HepG2 (cell line): ENCODE measurements at regions not wholly inside any gene's neighbourhood (a gene's known extent, or its start where the extent isn't known, plus 50 kb on each side); places are given as distances from the start of the nearest gene placed in this dataset.

Experiments used
- CEBPB ChIP-seq: IDR thresholded peaks from 2 replicates; pipeline ENCODE4 v1.6.1; 2011; ENCODE audit warnings: low read depth, low read length, improper control_type of control experiment, borderline replicate concordance
- EZH2 ChIP-seq: conservative IDR thresholded peaks from 2 replicates; pipeline ENCODE4 v1.6.1; 2012; ENCODE audit warnings: mild to moderate bottlenecking, low read depth, low read length, moderate library complexity
- MYC ChIP-seq: sonication (generic); formaldehyde crosslinking; IDR thresholded peaks from 2 replicates; pipeline ENCODE4 v1.9.0; 2021; ENCODE audit warnings: missing genetic modification reagents, borderline replicate concordance
- POLR2A ChIP-seq, 2 experiments: IDR thresholded peaks; 2 replicates each; pipeline ENCODE4 v1.6.1; 2011; ENCODE audit warnings: low read depth in 2 of 2, low read length in 2 of 2, mild to moderate bottlenecking in 1 of 2, moderate library complexity in 1 of 2; ENCODE audit not compliant: insufficient read depth in 1 of 2
- POLR2AphosphoS2 ChIP-seq: IDR thresholded peaks from 2 replicates; pipeline ENCODE4 v1.6.1; 2011; ENCODE audit warnings: low read depth, low read length, improper control_type of control experiment
- POLR2AphosphoS5 ChIP-seq: IDR thresholded peaks from 2 replicates; pipeline ENCODE4 v1.6.1; 2012; ENCODE audit warnings: low read depth, low read length
- TCF7 ChIP-seq: sonication (generic); IDR thresholded peaks from 2 replicates; pipeline ENCODE4 v1.6.1; 2016; ENCODE audit warnings: antibody characterized with exemption, low read depth
- ZNF780A ChIP-seq: sonication (generic); formaldehyde crosslinking; IDR thresholded peaks from 2 replicates; pipeline ENCODE4 v1.8.0; 2022; ENCODE audit warnings: mild to moderate bottlenecking, missing genetic modification reagents, moderate library complexity
- TF ChIP-seq, protein P1 (sequence below): IDR thresholded peaks from 2 replicates; pipeline ENCODE4 v1.6.1; 2018; ENCODE audit warnings: missing genetic modification reagents, mild to moderate bottlenecking, missing compliant biosample characterization
- TF ChIP-seq, protein P2 (sequence below): sonication (generic); formaldehyde crosslinking; IDR thresholded peaks from 2 replicates; pipeline ENCODE4 v1.5.0; 2020; ENCODE audit warnings: mild to moderate bottlenecking, missing genetic modification reagents, moderate library complexity
- TF ChIP-seq, protein P3 (sequence below): sonication (generic); formaldehyde crosslinking; IDR thresholded peaks from 2 replicates; pipeline ENCODE4 v1.5.0; 2020; ENCODE audit warnings: missing genetic modification reagents
- TF ChIP-seq, protein P4 (sequence below): sonication (generic); formaldehyde crosslinking; IDR thresholded peaks from 2 replicates; pipeline ENCODE4 v1.8.0; 2022; ENCODE audit warnings: low read depth, missing genetic modification reagents
- TF ChIP-seq, protein P5 (sequence below): sonication (generic); formaldehyde crosslinking; IDR thresholded peaks from 2 replicates; pipeline ENCODE4 v1.4.0; 2020; ENCODE audit warnings: missing genetic modification reagents
- TF ChIP-seq, protein P6 (sequence below): IDR thresholded peaks from 2 replicates; pipeline ENCODE4 v1.6.1; 2016; ENCODE audit warnings: control low read depth

DNA sequence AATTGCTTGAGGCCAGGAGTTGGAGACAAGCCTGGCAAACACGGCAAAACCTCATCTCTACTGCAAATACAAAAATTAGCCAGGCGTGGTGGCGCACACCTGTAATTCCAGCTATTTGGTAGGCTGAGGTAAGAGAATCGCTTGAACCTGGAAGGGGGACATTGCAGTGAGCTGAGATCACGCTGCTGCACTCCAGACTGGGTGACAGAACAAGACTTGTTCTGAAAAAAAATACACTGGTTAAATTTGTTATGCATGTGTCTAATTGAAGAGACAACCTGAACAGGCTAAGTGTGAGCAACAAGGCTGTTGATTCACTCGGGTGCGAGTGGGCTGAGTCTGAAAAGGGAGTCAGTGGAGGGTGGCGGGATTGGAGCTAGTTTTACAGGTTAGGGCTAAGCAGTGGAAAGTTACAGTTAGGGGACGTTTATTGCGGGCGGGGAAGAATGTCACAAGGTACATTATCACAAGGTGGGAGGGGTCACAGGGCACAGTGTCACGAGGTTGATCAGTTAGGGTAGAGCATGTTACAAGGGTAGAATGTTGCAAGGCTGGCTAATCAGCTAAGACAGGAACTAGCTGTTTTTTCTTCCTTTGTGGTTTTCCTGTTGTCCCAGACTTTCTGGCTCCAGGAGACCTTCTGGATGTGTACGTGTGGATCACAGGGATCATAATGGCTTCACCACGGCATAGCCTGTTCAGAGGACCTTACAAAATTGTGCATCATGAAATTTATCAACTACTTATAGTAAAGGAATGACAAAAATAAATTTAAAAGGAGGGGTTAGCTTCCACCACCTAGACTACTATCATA lies 115.8 kb downstream of the NAA11 start:
- no peak for TF ChIP-seq POLR2AphosphoS2
- TF ChIP-seq POLR2AphosphoS5 = no peak
- TF ChIP-seq, protein P1, sequence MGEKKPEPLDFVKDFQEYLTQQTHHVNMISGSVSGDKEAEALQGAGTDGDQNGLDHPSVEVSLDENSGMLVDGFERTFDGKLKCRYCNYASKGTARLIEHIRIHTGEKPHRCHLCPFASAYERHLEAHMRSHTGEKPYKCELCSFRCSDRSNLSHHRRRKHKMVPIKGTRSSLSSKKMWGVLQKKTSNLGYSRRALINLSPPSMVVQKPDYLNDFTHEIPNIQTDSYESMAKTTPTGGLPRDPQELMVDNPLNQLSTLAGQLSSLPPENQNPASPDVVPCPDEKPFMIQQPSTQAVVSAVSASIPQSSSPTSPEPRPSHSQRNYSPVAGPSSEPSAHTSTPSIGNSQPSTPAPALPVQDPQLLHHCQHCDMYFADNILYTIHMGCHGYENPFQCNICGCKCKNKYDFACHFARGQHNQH (CRISPR knock-in tag) = no peak
- TF ChIP-seq, protein P2, sequence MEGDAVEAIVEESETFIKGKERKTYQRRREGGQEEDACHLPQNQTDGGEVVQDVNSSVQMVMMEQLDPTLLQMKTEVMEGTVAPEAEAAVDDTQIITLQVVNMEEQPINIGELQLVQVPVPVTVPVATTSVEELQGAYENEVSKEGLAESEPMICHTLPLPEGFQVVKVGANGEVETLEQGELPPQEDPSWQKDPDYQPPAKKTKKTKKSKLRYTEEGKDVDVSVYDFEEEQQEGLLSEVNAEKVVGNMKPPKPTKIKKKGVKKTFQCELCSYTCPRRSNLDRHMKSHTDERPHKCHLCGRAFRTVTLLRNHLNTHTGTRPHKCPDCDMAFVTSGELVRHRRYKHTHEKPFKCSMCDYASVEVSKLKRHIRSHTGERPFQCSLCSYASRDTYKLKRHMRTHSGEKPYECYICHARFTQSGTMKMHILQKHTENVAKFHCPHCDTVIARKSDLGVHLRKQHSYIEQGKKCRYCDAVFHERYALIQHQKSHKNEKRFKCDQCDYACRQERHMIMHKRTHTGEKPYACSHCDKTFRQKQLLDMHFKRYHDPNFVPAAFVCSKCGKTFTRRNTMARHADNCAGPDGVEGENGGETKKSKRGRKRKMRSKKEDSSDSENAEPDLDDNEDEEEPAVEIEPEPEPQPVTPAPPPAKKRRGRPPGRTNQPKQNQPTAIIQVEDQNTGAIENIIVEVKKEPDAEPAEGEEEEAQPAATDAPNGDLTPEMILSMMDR (CRISPR knock-in tag) = no peak
- TF ChIP-seq, protein P3, sequence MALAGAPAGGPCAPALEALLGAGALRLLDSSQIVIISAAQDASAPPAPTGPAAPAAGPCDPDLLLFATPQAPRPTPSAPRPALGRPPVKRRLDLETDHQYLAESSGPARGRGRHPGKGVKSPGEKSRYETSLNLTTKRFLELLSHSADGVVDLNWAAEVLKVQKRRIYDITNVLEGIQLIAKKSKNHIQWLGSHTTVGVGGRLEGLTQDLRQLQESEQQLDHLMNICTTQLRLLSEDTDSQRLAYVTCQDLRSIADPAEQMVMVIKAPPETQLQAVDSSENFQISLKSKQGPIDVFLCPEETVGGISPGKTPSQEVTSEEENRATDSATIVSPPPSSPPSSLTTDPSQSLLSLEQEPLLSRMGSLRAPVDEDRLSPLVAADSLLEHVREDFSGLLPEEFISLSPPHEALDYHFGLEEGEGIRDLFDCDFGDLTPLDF (CRISPR knock-in tag) = no peak
- no peak for TF ChIP-seq MYC
- no peak for TF ChIP-seq ZNF780A (CRISPR knock-in tag)
- no peak for TF ChIP-seq EZH2
- TF ChIP-seq, protein P4, sequence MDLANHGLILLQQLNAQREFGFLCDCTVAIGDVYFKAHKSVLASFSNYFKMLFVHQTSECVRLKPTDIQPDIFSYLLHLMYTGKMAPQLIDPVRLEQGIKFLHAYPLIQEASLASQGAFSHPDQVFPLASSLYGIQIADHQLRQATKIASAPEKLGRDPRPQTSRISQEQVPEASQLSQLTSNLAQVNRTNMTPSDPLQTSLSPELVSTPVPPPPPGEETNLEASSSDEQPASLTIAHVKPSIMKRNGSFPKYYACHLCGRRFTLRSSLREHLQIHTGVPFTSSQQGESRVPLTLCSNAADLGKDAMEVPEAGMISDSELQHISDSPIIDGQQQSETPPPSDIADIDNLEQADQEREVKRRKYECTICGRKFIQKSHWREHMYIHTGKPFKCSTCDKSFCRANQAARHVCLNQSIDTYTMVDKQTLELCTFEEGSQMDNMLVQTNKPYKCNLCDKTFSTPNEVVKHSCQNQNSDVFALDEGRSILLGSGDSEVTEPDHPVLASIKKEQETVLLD = no peak
- TF ChIP-seq CEBPB = no peak
- TF ChIP-seq TCF7 = no peak
- TF ChIP-seq, protein P5, sequence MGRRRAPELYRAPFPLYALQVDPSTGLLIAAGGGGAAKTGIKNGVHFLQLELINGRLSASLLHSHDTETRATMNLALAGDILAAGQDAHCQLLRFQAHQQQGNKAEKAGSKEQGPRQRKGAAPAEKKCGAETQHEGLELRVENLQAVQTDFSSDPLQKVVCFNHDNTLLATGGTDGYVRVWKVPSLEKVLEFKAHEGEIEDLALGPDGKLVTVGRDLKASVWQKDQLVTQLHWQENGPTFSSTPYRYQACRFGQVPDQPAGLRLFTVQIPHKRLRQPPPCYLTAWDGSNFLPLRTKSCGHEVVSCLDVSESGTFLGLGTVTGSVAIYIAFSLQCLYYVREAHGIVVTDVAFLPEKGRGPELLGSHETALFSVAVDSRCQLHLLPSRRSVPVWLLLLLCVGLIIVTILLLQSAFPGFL (CRISPR knock-in tag) = no peak
- TF ChIP-seq, protein P6, sequence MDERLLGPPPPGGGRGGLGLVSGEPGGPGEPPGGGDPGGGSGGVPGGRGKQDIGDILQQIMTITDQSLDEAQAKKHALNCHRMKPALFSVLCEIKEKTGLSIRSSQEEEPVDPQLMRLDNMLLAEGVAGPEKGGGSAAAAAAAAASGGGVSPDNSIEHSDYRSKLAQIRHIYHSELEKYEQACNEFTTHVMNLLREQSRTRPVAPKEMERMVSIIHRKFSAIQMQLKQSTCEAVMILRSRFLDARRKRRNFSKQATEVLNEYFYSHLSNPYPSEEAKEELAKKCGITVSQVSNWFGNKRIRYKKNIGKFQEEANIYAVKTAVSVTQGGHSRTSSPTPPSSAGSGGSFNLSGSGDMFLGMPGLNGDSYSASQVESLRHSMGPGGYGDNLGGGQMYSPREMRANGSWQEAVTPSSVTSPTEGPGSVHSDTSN = no peak
- no peak for TF ChIP-seq POLR2A (IDR thresholded peaks at IDR 0.05; ENCODE audit: insufficient read depth in 1 of 2, low read depth in 2 of 2, low read length in 2 of 2)
